ENCODE measurements at regions not wholly inside any gene's neighbourhood (a gene's known extent, or its start where the extent isn't known, plus 50 kb on each side); places are given as distances from the start of the nearest gene placed in this dataset.

- no peaks in the 10 kb centered on the region for H4K20me1 ChIP-seq (ENCODE audit: low read depth)
- no peak for TF ChIP-seq EZH2 (IDR thresholded peaks at IDR 0.05)
- no peak for TF ChIP-seq EZH2phosphoT487 (IDR thresholded peaks at IDR 0.05)
- TF ChIP-seq CTCF (IDR thresholded peaks at IDR 0.05): no peak
- Mint-ChIP-seq H3K4me3 (no peak overlapping the region), H3K9me3 (no peaks in the 10 kb centered on the region), H3K4me1 (peaks cover 27% of the 10 kb centered on the region), H3K36me3 (no peaks in the 10 kb centered on the region), H3K27ac (no peak overlapping the region), H3K27me3 (ENCODE audit: insufficient read depth, low read depth) (peaks cover 7% of the 10 kb centered on the region)
- no peak overlapping the region for H3K4me2 ChIP-seq
- no peaks in the 10 kb centered on the region for H3K36me3 ChIP-seq
- no peak for DNase-seq (ENCODE audit: low spot score)
- H3K79me2 ChIP-seq (ENCODE audit: low read depth): no peaks in the 10 kb centered on the region
- H3K4me1 ChIP-seq: no peaks in the 10 kb centered on the region
- no peaks in the 10 kb centered on the region for H3K9me3 ChIP-seq (ENCODE audit: low read depth)
- H3K4me3 ChIP-seq: no peak overlapping the region
- H3K27ac ChIP-seq: no peak overlapping the region
- H3K9ac ChIP-seq: no peak overlapping the region
- no peak overlapping the region for H2AFZ ChIP-seq (replicated peaks)
- H3K27me3 ChIP-seq: no peaks in the 10 kb centered on the region
- H3F3A ChIP-seq (ENCODE audit: low read depth): no peaks in the 10 kb centered on the region
These were observed 132.3 kb downstream of the TOMM20 start for GRCh38 chr1:234996245-234996757.

- H3K27me3 ChIP-seq: no peaks in the 10 kb centered on the region
- Mint-ChIP-seq H3K9me3 (no peaks in the 10 kb centered on the region), H3K36me3 (no peaks in the 10 kb centered on the region), H3K4me1 (peaks cover 33% of the 10 kb centered on the region), H3K27ac (no peak overlapping the region), H3K27me3 (ENCODE audit: insufficient read depth, low read depth) (peaks cover 8% of the 10 kb centered on the region), H3K4me3 (no peak overlapping the region)
- H3K9ac ChIP-seq: no peak overlapping the region
- H3K79me2 ChIP-seq (ENCODE audit: low read depth): no peaks in the 10 kb centered on the region
- no peak overlapping the region for H3K27ac ChIP-seq
- H3K4me1 ChIP-seq: no peaks in the 10 kb centered on the region
- H4K20me1 ChIP-seq (ENCODE audit: low read depth): no peaks in the 10 kb centered on the region
- H3K9me3 ChIP-seq (ENCODE audit: low read depth): no peaks in the 10 kb centered on the region
- no peak overlapping the region for H3K4me3 ChIP-seq
- no peak for DNase-seq (ENCODE audit: low spot score)
- TF ChIP-seq EZH2 (IDR thresholded peaks at IDR 0.05) (no peak), EZH2phosphoT487 (IDR thresholded peaks at IDR 0.05) (no peak), CTCF (IDR thresholded peaks at IDR 0.05) (no peak)
- no peaks in the 10 kb centered on the region for H3K36me3 ChIP-seq
- no peaks in the 10 kb centered on the region for H3F3A ChIP-seq (ENCODE audit: low read depth)
- no peak overlapping the region for H3K4me2 ChIP-seq
- H2AFZ ChIP-seq (replicated peaks): no peak overlapping the region
These were observed 134.0 kb downstream of the TOMM20 start for GRCh38 chr1:234994436-234995295.

GRCh38 chr1:234992065-234992464, 136.6 kb downstream of the TOMM20 start:
- H3K4me3 ChIP-seq: no peak overlapping the region
- no peaks in the 10 kb centered on the region for H4K20me1 ChIP-seq (ENCODE audit: low read depth)
- H3F3A ChIP-seq (ENCODE audit: low read depth): peaks cover 24% of the 10 kb centered on the region
- no peak overlapping the region for H3K4me3 Mint-ChIP-seq
- no peak overlapping the region for H2AFZ ChIP-seq (replicated peaks)
- H3K4me1 Mint-ChIP-seq: peaks cover 46% of the 10 kb centered on the region
- TF ChIP-seq EZH2 (IDR thresholded peaks at IDR 0.05) (no peak), EZH2phosphoT487 (IDR thresholded peaks at IDR 0.05) (no peak), CTCF (IDR thresholded peaks at IDR 0.05) (no peak)
- H3K9ac ChIP-seq: no peak overlapping the region
- no peaks in the 10 kb centered on the region for H3K9me3 Mint-ChIP-seq
- no peak for DNase-seq (ENCODE audit: low spot score)
- peaks cover 20% of the 10 kb centered on the region for H3K4me1 ChIP-seq
- H3K4me2 ChIP-seq: no peak overlapping the region
- H3K27me3 Mint-ChIP-seq (ENCODE audit: insufficient read depth, low read depth): peaks cover 6% of the 10 kb centered on the region
- no peaks in the 10 kb centered on the region for H3K79me2 ChIP-seq (ENCODE audit: low read depth)
- no peaks in the 10 kb centered on the region for H3K36me3 ChIP-seq
- H3K36me3 Mint-ChIP-seq: no peaks in the 10 kb centered on the region
- H3K27ac ChIP-seq: no peak overlapping the region
- no peaks in the 10 kb centered on the region for H3K9me3 ChIP-seq (ENCODE audit: low read depth)
- H3K27me3 ChIP-seq: no peaks in the 10 kb centered on the region
- H3K27ac Mint-ChIP-seq: no peak overlapping the region

Measured in neural progenitor cell (in vitro differentiated cells).